Left colon (tissue), 2 donors: ENCODE measurements at regions not wholly inside any gene's neighbourhood (a gene's known extent, or its start where the extent isn't known, plus 50 kb on each side); places are given as distances from the start of the nearest gene placed in this dataset.

Experiments
- ATAC-seq: fragments of 200-7000 bp; cut with Tn5 transposase; one replicate; pipeline ENCODE4 v1.9.1; 2020; ENCODE audit warnings: mild to moderate bottlenecking, moderate library complexity
- DNase-seq, 2 donors: peaks; one replicate each; pipeline ENCODE4 v3.0.0-alpha.2; 2020
- intact Hi-C, 2 donors: fragments of 100-400 bp; cut with DNase I in 1 of 2; cut with micrococcal nuclease in 1 of 2; formaldehyde crosslinking; loops; one replicate each; pipeline versions ENCODE4 v1.11.2 to v1.14.0; 2022; cut with DNase I, micrococcal nuclease
- donor health status: DM: no; HTN: no; CAD: no.
- donor health status: DM: yes; HTN: yes; CAD: no.

- ATAC-seq (no peak), DNase-seq (no peak)
- intact Hi-C loops: no loop called here
Observed at GRCh38 chr5:165304193-165304827, 1798.9 kb downstream of the MAT2B start.

DNA sequence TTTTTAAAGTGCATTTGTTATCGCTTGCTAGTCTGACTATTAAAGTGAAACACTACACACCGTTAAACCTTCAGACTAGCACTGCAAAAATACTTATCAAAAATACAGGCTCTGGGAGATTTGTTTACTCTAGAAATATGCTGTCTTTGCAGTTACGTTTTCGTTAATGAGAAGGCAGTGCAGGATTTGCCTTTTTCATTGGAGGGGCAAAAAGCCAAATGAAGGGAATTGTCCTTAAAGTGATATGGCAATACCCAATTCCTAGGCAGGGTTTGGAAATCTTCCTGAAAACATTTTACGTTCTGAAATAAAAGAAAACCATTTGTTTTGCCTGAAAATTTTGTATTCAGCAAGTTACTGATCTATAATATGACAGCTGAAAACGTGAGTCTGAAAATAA, 1800.2 kb downstream of the MAT2B start:
- DNase-seq: no peak
- intact Hi-C loops: no loop called here
- no peak for ATAC-seq

DNA sequence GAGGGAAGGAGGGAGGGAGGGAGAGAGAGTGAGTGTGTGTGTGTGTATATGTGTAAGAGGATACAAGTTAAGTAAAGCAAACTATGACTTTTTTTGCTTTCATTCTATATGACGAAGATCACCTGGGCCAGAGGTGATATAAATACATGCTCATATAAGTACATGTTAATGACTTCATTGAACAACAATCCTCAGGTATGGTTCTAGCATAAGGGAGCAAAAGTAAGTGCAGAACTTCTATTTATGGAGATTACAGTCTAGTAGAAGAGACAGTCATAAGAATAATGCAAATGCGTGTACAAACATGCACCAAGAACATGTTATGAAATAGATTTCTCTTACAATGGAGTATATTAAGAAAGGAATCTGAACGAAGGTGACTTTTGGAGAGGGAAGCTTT, 1804.0 kb downstream of the MAT2B start:
- DNase-seq (no peak), ATAC-seq (no peak)
- intact Hi-C loops: no loop called here

GRCh38 chr5:165310031-165310430, 1804.6 kb downstream of the MAT2B start:
- ATAC-seq (no peak), DNase-seq (no peak)
- intact Hi-C loops: no loop called here

GRCh38 chr5:165321912-165322311, 1816.5 kb downstream of the MAT2B start:
- intact Hi-C loops: no loop called here
- ATAC-seq: no peak
- DNase-seq: no peak

GRCh38 chr5:165325221-165325620, 1819.8 kb downstream of the MAT2B start:
- intact Hi-C loops: no loop called here
- ATAC-seq (no peak), DNase-seq (no peak)

DNA sequence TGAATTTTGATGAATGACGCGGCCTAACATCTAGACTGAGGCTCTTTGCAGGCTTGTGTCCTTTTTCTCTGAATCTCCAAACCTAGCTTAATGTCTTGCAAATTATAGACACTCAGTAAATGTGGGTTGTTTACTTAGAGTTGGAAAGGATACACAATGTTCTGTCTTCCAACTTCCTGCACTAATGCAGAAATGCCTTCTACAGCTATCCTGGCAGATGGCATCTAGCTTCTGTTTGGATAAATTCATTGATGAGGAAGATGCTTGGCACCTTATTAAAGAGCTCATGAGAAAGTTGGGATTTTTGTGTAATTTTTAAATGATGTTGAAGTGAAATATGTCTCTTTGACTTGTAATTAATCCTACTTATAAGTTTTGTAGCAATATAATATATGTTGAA, 1822.2 kb downstream of the MAT2B start:
- ATAC-seq (no peak), DNase-seq (no peak)
- intact Hi-C loops: no loop called here

DNA sequence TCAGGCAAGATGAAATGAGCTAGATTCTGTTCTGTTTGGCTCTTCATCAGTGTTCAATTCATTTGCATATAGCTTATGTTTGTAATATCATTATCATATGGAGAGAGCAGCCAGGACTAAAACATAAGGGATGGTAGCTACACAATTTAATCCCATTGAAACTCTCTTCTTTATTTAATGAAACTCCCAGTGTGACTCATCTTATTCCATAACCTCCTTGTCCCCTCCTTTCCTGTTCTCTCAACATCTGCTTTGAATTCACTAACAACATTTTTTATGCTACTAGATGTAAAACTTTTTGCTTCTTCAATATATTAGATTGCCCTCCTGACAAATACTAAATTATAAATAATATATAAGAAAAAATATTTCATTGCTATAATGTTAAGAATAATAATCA, 1823.4 kb downstream of the MAT2B start:
- DNase-seq (no peak), ATAC-seq (no peak)
- intact Hi-C loops: no loop called here

DNA sequence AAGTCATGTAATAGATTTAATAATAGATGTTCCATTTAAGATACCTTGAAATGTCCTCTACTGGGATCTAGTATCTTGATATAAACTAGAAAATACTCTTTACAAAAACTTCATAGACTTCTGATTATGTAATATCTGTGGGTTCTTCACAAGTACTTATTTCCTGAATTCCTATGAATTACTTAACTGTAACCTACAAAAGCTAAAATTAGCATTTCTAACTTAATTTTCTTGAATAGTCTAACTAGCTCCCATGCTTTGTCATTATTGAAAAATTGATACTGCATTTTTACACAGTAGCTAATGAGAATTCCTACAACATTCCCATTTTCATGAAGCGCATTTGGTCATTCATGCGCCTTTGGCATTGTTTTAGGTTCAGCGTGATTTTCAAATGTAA, 1828.2 kb downstream of the MAT2B start:
- intact Hi-C loops: no loop called here
- no peak for DNase-seq
- no peak for ATAC-seq

- intact Hi-C loops: no loop called here
- ATAC-seq (no peak), DNase-seq (no peak)
Observed at GRCh38 chr5:165334201-165334600, 1828.8 kb downstream of the MAT2B start.

DNA sequence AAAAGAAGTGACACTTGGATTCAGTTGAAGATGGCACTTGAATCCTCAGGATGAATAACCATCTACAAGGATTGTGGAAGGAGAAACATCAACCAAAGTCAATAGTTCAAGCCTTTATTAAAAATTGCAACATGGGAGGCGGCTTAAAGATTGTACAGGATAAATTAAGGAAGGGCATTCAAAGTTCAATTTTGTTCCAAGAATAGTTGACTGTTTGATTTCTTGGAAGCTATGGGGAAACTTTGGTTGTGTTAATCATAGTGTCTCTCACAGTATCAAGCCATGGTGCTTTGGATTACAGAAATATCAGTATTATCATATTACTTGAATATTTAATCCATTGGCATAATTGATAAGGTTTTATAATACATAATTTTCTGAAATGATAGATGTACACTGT, 1844.3 kb downstream of the MAT2B start:
- intact Hi-C loops: no loop called here
- no peak for ATAC-seq
- DNase-seq: no peak

DNA sequence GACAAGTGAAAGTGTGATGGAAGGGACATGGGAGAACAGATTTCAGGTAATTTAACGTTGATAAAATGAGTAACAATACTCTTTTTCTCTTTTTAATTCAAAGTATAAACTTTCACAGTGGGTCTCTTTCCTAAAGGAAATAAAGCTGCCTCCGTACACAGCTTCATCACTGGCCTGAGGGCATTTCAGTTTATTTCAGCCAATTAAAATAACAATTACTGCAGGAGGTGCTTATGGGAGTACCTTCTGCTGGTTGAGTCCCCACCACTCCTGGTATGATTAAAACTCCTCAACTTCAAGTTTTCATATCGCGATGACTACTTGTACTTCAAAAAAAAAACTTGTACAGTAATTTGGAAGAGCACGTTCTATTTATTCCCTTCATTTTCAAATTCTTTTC, 1845.9 kb downstream of the MAT2B start:
- intact Hi-C loops: no loop called here

GRCh38 chr5:165360366-165360765, 1854.9 kb downstream of the MAT2B start:
- intact Hi-C loops: no loop called here
- ATAC-seq (no peak), DNase-seq (no peak)

More for the DNA sequence above, 1845.9 kb downstream of the MAT2B start:
- ATAC-seq (no peak), DNase-seq (no peak)

DNA sequence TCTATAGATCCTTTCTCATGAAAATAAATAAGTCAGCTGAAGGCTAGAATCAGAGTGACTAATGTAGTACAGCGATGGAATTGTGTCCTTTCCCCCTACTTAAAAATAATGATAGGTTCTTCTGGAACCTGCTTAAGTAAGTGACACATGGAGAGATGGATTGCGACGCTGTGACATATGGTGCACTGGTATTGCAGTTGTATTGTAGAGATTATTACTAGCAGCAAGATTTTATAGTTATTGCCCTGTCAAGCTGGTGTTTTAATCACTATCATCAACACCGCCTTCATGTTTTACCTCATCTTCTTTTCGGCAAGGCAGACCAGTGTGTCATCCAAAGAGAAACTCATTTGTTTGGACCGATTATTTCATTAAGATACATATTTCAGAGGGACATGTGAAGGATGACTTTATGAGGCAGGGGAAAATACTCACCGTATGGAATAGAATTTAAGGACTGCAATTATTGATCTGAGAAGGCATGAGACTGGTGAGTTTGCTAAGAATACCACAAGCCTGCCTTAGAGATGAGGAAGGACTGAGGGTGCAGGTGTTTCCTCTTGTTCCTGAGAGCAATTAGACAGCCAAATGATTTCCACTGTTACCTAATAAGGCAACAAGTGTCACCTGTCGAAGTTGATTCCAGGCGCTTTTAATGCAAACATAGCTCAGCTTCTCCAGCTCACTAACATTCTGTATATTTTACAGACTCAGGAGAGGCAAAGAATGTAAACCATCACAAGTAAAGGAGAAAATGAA, 1855.5 kb downstream of the MAT2B start:
- DNase-seq (no peak), ATAC-seq (no peak)
- intact Hi-C loops: no loop called here

GRCh38 chr5:165370233-165370632, 1864.8 kb downstream of the MAT2B start:
- ATAC-seq (no peak), DNase-seq (no peak)
- intact Hi-C loops: no loop called here

GRCh38 chr5:165370794-165371193, 1865.4 kb downstream of the MAT2B start:
- ATAC-seq (no peak), DNase-seq (no peak)
- intact Hi-C loops: no loop called here

- DNase-seq: no peak
- intact Hi-C loops: no loop called here
- ATAC-seq: no peak
Observed at GRCh38 chr5:165375201-165375600, 1869.8 kb downstream of the MAT2B start.

DNA sequence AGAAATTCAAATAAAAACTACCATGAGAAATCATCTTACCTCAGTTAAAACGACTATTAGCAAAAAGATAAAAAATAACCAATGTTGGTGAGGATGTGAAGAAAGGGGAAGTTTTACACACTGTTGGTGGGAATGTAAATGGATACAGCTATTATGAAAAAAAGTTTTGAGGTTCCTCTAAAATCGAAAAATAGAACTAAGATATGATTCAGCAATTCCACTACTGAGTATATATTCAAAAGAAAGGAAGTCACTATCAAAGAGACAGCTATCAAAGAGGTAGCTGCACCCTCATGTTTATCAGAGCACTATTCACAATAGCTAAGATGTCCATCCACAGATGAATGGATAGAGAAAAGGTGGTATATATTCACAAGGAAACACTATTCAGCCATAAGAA, 1888.4 kb downstream of the MAT2B start:
- no peak for DNase-seq
- ATAC-seq: no peak

GRCh38 chr5:165397516-165397915, 1892.1 kb downstream of the MAT2B start:
- ATAC-seq: no peak
- no peak for DNase-seq
- intact Hi-C loops: no loop called here

More for the DNA sequence above, 1888.4 kb downstream of the MAT2B start:
- intact Hi-C loops: no loop called here

GRCh38 chr5:165400086-165400485, 1894.7 kb downstream of the MAT2B start:
- ATAC-seq (no peak), DNase-seq (no peak)
- intact Hi-C loops: no loop called here

DNA sequence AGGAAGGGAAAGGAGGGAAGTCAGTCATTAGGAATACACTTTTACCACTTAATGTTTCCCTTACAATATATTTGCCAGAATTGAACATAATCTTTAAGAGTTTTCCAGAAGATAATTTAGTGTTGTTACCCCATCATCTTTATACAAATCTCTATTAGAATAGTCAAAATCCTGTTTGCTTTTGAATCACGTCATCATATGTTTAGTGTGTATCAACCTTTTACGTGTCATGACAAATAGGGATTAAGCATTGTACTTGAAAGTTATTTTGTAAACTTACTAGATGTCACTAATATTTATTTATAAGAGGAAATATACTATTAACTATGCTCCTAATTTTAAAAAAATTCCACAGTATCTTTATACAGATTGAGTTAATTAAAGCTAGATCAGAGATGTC, 1899.5 kb downstream of the MAT2B start:
- no peak for DNase-seq
- intact Hi-C loops: no loop called here
- ATAC-seq: no peak
